LNCaP clone FGC (cell line): ENCODE measurements at regions not wholly inside any gene's neighbourhood (a gene's known extent, or its start where the extent isn't known, plus 50 kb on each side); places are given as distances from the start of the nearest gene placed in this dataset.

Experiments
- DNase-seq: peaks from one replicate; pipeline ENCODE4 v3.0.0-alpha.2; 2011; ENCODE audit warnings: low read depth
- H3K4me3 ChIP-seq: 2 replicates; pipeline ENCODE4 v1.5.1; 2011; ENCODE audit warnings: mild to moderate bottlenecking, low read depth, low read length, control low read depth
- CTCF ChIP-seq: IDR thresholded peaks from 2 replicates; pipeline ENCODE4 v1.5.1; 2012; ENCODE audit warnings: mild to moderate bottlenecking; ENCODE audit not compliant: control insufficient read depth, insufficient read depth; ENCODE audit errors: extremely low read depth

- DNase-seq = no peak
- TF ChIP-seq CTCF = no peak
- no peak overlapping the region for H3K4me3 ChIP-seq
Measured at GRCh38 chr12:64997858-64998257, 123.2 kb downstream of the WIF1 start.

DNA sequence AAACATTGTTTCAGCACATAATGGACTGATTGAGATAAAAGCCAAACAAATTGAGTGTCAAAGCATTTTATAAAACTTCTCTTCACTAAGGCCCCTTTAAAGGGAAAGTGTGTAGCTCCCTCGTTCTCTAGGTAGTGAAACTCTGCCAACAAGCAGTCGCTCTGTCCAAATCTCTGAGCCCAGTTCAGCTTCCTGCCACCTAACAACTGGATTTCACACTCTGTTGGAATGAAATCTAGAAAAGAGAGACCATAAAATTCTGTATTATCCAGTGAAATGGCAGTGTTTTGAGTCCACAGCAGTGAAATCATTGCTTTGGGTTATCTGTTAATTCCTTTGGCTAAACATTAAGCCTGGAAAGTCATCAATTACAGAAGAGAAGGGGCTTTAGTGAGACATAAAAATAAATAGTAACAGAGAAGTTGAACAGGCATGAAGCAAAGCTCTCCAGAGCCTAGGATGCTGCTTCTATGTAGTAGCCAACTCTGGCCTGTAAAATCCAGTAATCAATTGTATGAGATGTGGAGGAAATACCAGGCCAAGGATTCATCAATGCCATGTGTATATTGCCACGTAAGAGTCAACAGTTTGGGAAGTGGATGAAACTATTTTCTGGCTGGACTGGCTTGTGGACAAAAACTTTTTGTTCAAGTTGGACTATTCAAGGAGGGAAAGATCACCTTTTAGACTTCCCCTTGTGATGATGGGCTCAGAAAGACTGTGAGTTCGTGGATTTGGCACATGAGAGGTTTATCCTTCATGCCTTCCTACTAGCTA is 122.5 kb downstream of the WIF1 start:
- DNase-seq = no peak
- H3K4me3 ChIP-seq = no peak overlapping the region
- TF ChIP-seq CTCF = no peak

GRCh38 chr12:64999148-64999425 is 122.0 kb downstream of the WIF1 start:
- no peak for DNase-seq
- TF ChIP-seq CTCF = no peak
- no peak overlapping the region for H3K4me3 ChIP-seq
